Muscle of back (tissue), 3 donors: ENCODE measurements at regions not wholly inside any gene's neighbourhood (a gene's known extent, or its start where the extent isn't known, plus 50 kb on each side); places are given as distances from the start of the nearest gene placed in this dataset.
"Not testable (repeated sequence)": the region's sequence is repeated elsewhere in the genome, so short reads cannot be mapped to it uniquely, and the experiment has no call there.

Experiments
- DNase-seq, 3 donors: peaks; one replicate each; pipeline versions ENCODE4 v3.0.0 to v3.0.0-alpha.2; 2013

DNA sequence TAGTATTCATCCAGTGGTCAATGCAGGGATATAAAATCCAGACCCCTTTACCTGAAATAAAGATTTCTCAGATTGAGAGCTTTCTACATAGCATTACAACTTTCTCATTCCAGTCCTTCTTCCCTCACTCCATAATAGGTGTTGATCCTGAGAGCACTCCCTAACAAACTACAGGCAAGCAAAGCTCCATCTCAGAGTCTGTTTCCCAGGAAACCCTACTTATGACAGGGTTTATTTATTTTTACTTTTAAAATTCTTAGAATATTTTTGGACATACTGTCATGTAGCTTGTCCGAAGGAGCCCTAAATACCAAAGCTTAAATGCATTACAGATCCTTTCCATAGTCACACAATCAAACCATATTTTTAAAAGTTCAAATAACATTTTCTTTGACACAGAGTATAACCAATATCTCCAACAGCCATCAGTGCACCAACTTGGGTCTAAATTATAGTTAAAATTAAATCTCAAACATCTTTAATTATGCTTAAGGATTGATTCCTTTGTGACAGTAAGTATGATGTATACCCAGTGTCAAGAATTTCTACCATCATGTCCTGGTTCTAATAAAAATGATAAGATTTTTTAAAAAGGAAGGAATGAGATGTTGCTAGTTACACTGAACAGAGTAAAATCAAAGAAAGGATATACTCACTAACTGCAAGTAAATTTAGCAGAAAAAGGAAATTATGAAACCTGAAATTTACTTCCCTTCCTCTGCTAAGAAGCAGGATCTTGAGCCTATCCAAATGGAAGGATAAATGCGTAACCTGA is 580.4 kb upstream of the ADGRL3 start:
- peak in 1 of 3 donors; percentile 25 for DNase-seq

DNA sequence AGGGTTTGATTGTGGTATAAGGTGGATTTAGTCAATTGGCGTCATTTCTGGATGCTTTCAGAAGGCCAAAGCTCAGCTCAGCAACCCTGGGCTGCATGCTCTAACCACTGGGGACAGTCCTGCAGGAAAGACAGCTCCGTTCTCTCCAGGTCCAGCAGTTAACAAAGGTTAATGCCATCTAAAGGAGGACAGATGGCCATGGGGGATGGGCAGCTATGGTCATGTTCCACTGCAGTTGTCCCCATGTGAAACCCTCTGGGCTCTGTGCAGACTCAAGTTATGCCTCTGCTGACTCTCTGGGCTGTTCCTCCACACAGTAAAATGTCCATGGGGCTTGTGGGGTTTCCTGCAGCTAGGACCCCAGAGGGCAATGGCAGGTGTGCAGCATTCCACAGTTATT is 562.1 kb upstream of the ADGRL3 start:
- DNase-seq: no peak

DNA sequence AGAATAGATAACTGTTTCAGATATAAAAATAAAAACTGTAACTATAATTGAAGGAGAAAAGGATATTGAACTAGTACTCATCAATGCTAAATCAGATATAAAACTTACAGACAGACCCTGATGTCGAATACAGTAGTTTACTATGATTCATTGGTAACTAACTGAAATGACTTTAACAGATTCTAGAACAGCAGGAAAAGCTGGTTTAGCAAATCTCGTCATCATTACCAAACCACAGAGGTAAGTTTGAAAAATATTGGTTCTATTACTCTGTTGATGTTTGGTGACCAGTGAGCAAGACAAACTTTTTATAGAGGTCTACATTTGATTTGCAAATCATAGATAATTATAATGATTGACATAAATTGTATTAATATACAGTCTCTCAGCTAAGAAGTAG is 551.4 kb upstream of the ADGRL3 start:
- no peak for DNase-seq

DNA sequence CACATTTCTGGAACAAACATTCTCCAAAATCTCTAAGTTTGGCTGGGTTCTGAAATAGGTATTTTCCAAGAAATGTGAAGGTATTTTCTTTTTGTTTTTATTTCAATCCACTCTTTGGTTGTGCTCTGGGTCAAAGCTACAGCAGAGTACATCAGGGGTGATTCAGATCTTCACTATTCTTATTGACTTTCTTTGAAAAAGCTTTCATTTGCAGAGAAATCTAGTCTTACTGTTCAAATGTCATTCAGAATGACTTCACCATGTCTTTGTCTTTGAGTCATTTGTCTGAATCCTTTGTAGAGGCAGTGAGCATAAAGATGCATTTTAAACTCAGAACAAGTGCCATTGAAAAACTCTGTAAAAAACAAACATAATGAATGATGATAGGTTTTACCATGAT is 547.2 kb upstream of the ADGRL3 start:
- DNase-seq: no peak

DNA sequence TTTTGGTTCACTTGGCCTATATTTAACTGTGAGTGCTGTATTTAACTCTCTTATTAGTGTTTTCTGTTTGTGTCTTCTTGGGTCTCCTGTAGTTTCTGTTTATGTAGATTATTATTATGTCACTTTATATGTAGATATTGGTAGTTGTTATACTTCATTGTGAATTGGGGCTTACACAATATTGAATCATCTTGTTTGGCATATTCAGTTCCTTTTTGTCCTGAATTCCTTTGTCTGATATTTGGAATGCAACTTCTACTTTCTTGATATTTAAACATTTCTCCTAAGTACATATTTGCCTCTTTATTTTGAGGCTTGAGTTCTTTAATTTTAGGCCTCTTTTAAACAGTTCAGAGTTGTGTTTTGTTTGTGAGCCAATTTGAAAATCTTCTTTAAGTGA is 544.8 kb upstream of the ADGRL3 start:
- no peak for DNase-seq

DNA sequence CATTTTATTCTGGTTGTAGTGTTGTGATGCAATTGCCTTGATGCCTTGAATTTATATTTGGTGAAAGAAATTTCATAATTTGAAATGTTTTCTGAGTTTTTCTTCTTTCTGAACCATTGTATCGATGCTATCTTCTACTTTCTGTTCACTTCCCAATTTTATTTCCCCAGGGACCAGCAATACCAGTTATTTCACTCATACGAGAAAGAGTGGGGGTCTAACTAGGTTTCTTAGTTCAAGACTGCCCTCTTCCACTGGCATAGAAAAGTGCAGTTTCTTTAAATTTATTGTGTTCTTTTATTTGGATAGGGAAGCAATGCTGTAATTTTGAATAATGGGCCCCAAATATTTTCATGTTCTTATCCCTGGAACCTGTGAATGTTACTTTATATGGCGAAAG is 544.0 kb upstream of the ADGRL3 start:
- no peak for DNase-seq

DNA sequence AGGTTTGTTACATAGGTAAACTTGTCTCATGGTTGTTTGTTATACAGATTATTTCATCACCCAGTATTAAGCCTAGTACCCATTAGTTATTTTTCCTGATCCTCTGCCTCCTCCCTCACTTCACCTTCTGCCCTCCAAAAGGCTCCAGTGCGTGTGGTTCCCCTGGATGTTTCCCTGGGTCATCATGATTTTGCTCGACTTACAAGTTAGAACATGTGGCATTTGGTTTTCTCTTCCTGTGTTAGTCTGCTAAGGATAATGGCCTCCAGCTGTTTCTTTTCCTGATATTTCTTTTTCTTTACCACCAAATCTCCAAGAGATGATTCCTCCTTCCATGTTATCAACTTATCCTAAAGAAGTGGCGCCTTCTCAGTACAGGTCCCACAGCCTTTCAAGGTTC is 543.1 kb upstream of the ADGRL3 start:
- peak in 1 of 3 donors; percentile 2 for DNase-seq

DNA sequence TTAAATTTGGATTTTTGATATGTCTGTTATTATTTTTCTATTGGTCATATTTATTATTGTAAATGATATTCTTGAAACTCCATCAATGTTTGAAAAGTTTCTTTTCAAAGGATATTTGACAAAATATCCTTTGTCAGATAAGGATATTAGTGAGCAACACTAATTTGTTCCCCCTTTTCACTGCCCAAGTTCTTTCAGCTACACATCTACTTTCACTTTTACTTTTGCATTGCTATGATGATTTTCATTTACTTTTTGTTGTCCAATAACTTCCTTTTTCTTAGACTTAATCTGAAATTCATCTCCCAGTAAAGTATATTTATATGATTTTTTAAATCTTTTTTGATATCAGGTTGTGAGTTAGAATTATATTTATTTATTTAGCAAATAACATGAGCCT is 542.3 kb upstream of the ADGRL3 start:
- DNase-seq: peak in 1 of 3 donors; percentile 4

DNA sequence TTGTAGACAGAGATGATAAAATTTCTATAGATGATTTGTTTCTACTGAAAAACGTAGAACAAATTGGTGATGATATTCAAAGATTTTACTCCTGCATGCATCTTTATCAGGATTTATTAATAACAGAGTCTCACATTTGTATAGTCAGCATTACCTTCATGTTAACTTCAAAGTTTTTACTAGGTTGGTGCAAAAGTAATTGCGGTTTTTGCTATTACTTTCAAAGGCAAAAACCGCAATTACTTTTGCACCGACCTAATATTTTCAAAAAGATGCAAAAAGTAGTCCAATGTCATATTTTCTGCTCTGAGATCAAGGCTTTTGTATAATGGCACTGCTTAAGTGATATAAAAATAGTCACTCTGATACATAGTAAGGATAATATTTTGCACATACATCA is 536.4 kb upstream of the ADGRL3 start:
- DNase-seq: no peak

DNA sequence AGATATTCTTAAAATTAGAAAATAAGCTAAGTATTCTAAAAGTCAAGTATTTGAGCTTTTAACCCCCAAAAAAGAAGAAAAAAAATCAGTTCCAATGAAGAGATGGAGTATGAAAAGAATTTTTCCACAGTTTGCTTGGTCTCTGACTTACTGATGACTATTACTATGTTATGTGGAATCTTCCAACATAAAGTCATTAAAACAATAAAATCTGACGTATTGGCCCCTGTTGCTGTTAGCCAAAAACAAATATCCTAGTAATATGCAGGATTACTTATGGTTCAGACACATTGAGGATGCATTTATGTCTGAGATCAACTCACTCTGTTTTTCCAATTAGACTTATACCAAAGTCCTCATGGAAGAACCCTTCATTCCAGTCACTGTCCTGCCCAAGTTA is 517.2 kb upstream of the ADGRL3 start:
- DNase-seq: peak in 2 of 3 donors; percentile 11 to 39

DNA sequence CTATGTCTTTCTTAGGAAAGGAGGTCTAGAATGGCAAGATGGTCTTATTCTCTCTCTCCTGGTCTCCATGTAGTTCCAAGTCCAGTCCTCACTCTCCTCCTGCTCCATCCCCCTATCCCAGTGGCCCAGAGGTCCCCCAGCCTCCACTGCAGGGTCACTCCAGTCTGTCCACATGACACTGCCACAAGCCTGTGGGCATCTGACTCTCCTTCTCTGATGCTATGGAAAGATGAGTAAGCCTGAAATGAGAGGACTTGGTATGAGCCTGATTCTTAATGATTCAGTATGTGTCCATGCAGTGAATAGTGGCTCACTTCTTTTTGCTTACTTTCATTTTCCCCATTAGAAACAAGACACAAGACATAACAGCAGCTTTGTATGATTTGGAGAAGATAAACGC is 516.8 kb upstream of the ADGRL3 start:
- peak in 2 of 3 donors; percentile 6 to 70 for DNase-seq

DNA sequence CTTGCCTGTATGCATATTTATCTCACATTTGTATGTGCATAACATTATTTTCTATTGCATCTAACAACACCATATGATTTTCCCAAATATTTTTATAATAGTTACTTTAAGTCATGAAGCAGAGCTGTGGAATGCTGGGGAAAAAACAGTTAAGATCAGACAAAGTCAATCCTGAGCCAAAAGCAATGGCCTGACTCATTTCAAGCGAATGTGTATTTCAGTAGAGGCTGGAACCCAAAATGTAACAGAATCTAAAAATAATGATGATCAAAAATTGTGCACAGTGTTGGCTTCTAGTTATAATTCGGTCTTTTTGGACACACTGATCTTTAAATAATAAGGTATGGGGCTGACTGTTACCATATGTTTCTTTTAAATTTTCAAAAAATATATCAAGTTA is 516.2 kb upstream of the ADGRL3 start:
- peak; percentile 49 to 79 (median 66) for DNase-seq

DNA sequence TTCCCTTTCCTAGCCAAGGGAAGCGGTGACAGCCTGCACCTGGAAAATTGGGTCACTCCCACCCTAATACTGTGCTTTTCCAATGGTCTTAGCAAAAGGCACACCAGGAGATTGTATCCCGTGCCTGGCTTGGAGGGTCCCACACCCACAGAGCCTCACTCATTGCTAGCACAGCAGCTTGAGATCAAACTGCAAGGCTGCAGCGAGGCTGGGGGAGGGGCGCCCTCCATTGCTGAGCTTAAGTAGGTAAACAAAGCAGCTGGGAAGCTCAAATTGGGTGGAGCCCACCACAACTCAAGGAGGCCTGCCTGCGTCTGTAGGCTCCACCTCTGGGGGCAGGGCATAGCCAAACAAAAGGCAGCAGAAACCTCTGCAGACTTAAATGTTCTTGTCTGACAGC is 504.1 kb upstream of the ADGRL3 start:
- DNase-seq: not testable (repeated sequence)

DNA sequence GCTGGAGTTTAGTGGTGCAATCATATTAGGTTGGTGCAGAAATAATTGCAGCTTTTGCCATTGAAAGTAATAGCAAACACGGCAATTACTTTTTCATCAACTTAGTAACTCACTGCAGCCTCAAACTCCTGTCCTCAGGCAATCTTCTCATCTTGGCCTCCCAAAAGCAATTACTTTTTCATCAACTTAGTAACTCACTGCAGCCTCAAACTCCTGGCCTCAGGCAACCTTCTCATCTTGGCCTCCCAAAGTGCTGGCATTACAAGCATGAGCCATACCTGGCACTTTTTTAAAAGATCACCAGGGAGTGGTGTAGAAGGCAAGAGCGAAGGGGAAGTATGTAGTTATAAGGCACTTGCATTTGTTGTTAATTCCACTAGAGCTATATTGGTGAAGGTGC is 491.1 kb upstream of the ADGRL3 start:
- no peak for DNase-seq

DNA sequence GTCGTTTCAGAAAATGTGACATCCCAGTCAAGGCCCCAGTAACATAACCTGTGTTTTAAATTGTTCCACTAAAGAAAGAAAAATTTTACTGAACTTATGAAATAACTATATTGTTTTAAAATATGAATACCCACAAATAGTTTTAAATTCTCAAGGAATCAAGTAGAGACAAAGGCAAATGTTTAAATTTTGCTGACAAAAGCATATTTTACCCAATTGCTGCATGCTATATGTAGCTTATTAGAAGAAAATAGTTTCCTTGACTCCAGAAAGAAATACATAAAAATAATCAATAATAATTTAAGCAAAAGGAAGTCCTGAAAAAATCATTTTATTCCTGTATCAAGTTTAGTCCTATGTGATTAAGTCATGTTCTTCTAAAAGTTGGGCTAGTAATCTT is 481.3 kb upstream of the ADGRL3 start:
- no peak for DNase-seq

DNA sequence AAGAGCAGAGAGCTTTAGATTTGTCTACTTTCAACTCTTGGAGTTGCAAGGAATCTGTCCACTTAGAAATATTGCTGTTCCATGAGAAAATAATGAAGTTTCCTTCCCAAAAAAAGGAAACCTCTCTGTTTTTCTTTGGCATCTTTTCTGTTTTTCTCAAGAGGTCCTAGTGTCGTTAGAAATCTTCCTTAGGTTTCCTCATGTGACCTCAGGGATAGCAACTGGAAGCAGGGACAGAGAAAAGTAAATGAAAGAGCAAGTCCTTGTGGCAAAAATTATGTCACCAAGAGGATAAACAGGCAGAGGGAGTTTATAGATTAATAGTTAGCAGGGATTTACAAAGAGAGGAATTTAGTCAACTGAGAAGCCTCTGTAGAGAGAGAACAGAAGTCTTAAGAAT is 478.4 kb upstream of the ADGRL3 start:
- no peak for DNase-seq

DNA sequence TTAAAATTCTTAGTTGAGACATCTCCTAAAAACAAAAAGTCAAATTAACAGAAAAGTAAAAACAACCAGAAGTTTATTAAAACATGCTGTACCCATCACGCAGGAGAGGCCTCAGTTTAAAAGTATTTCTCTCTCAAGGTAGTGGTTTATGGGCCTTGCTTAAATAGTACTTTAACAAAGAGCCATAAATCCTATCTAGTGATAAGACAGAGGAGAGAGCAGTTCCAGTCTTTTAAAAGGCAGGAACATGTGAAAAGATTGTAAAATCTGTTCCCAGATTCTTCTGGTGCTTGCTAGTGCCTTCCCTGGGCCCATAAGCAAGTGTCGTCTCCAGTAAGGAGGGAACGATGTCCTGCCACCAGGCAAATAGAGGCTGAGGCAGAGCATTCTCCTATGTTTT is 476.3 kb upstream of the ADGRL3 start:
- DNase-seq: no peak

DNA sequence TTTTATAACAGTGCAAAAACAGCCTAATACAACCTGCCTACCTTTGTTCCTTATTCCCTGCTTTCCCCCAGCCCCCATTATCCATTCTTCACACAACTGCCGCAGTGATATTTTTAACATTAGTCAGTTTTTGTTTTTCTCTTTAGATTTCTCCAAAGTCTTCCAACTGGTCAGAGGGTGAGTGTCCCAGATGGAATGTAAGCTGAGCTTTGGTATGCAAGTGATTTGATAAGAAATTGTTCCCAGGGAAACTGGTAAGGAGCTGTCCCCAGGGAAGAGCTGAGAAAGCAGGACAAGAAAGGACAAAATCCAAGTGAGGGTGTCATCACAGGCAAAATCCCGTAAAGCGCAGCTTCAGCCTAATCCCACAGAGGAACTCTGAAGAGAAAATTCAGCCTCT is 475.5 kb upstream of the ADGRL3 start:
- peak in 1 of 3 donors; percentile 86 for DNase-seq

DNA sequence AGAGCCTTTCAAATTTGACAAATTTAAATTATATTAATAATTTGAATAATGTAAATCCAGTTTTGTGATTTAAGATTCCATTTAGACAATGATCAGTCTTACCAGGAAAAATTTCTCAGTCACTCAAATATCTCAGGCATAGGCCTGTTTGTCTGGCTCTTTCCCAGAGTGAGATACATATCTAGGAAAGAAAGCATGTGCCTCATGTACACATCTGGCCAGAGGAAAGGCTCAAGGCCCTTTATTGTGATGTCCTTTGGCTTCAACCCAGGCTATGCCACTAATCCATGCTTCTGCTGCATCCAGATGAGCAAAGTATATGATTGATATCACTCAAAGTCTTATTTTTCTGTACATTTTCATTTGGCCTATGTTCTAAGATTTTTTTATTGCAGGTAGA is 473.3 kb upstream of the ADGRL3 start:
- DNase-seq: no peak

DNA sequence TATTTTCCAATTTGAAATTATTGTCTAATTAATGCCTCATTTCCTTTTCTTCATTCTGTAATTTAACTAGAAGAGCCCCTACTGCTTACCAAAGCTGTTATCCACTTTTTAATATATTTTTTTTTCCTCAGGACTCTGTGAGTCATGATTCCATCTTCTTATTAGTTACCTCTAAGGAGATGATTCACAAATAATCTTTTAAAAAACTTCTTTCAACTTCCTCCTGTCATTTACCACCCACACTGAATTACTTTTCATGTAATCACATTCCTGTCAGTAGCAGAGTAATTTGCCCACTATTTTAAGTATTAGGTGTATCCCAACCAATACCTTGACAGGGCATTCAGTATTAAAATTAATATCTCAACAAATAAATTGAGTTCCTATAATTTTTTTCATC is 470.9 kb upstream of the ADGRL3 start:
- DNase-seq: no peak

DNA sequence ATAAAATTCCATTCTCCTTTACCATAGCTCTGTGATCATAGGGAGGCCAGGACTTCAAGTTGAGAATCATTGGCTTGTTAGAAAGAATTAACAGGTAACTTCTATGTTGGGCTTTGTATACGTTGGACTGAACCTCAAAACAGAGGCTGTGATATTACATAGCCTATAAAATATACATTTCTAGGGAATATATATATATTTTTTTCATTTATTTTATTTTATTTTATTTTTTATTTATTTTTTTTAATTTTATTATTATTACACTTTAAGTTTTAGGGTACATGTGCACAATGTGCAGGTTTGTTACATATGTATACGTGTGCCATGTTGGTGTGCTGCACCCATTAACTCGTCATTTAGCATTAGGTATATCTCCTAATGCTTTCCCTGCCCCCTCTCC is 470.4 kb upstream of the ADGRL3 start:
- not testable (repeated sequence) for DNase-seq

DNA sequence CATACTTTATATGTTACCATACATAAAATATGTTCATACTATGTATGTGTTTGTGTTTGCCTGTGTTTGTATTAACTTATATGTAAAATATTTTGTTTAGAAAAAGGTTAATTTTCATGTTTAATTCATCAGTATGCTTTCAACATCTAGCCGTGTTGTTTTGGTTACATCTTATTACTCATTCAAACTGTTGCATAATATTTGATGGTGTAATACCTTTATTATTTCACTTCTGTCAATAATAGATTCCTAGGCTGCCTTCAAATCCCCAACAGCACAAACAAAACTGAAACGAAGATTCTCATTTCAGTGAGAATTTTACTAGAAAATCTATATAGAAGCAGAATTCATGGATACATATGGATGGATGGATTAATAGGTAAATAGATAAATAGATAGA is 462.3 kb upstream of the ADGRL3 start:
- no peak for DNase-seq

DNA sequence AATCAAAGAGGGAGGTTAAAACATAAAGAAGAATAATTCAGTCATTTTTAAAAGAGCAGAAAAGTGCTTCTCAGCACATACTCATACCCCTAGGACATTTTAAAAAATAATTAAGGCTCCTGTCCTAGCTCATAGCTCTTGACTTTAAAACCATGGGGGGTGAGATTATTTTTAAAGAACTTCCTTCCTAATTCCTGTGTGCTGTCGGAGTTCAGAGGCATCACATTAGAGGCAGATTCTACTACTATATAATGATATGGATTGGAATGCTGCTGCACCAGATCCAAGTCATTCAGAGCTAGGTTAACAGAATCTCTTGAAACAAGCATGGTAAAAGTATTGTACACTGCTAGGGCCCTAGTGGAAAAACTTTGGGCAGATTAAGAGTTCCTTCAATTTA is 456.5 kb upstream of the ADGRL3 start:
- DNase-seq: no peak

DNA sequence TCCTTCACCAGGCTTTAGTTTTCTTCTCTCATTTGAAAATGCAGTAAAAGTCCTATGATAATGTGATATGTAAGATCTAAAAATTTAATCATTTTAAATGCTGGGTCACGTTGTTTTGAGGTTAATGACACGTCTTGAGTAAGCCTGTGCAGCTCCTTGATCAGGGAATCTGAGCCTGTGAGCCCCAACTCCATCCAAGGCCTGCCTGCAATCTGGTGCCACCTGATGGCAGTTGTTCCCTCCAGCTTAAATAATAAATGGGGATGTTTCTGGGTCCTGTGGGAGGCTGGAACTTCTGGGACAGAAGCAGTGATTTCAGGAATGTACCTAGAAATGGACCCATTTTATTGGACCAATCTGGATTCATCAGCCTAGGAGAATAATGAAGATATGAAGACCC is 455.4 kb upstream of the ADGRL3 start:
- no peak for DNase-seq
